K562 (cell line): ENCODE measurements at regions not wholly inside any gene's neighbourhood (a gene's known extent, or its start where the extent isn't known, plus 50 kb on each side); places are given as distances from the start of the nearest gene placed in this dataset.

Source experiments
- CCNT2 ChIP-seq: IDR thresholded peaks from 2 replicates; pipeline ENCODE4 v1.6.1; 2011; ENCODE audit warnings: borderline replicate concordance, low read depth, mild to moderate bottlenecking, moderate library complexity, mixed read lengths, low read length; ENCODE audit not compliant: insufficient read length; ENCODE audit errors: extremely low read depth
- POLR2H ChIP-seq: IDR thresholded peaks from 2 replicates; pipeline ENCODE4 v1.6.1; 2016; ENCODE audit warnings: missing genetic modification characterization, low read depth, mild to moderate bottlenecking, control low read depth, missing compliant biosample characterization, moderate library complexity
- TF ChIP-seq, protein P1 (sequence below): fragments of 200-600 bp; sonication (generic); IDR thresholded peaks from one replicate; pipeline ENCODE4 v1.6.1; 2012; ENCODE audit warnings: mild to moderate bottlenecking, low read depth, low read length, inconsistent platforms

DNA sequence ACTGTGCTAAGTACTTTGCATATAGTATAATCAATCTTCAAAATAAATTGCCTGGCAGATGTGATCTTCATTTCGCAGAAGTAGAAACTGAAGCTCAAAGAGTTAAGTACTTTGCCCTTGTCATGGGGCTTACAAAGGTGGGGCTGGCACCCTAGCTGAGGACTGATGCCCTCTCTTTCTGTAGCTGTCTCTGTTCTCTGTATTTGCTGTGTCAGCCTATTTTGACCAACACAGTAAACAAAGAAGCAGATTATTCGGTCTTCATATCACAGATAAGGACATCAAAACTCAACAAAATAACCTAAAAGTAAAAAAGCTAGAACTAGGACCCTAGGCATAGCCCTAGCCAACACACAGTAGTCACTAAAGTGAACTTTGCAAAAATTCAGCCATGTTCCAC, 570.5 kb upstream of the TENM3 start (continued):
- TF ChIP-seq, protein P1, sequence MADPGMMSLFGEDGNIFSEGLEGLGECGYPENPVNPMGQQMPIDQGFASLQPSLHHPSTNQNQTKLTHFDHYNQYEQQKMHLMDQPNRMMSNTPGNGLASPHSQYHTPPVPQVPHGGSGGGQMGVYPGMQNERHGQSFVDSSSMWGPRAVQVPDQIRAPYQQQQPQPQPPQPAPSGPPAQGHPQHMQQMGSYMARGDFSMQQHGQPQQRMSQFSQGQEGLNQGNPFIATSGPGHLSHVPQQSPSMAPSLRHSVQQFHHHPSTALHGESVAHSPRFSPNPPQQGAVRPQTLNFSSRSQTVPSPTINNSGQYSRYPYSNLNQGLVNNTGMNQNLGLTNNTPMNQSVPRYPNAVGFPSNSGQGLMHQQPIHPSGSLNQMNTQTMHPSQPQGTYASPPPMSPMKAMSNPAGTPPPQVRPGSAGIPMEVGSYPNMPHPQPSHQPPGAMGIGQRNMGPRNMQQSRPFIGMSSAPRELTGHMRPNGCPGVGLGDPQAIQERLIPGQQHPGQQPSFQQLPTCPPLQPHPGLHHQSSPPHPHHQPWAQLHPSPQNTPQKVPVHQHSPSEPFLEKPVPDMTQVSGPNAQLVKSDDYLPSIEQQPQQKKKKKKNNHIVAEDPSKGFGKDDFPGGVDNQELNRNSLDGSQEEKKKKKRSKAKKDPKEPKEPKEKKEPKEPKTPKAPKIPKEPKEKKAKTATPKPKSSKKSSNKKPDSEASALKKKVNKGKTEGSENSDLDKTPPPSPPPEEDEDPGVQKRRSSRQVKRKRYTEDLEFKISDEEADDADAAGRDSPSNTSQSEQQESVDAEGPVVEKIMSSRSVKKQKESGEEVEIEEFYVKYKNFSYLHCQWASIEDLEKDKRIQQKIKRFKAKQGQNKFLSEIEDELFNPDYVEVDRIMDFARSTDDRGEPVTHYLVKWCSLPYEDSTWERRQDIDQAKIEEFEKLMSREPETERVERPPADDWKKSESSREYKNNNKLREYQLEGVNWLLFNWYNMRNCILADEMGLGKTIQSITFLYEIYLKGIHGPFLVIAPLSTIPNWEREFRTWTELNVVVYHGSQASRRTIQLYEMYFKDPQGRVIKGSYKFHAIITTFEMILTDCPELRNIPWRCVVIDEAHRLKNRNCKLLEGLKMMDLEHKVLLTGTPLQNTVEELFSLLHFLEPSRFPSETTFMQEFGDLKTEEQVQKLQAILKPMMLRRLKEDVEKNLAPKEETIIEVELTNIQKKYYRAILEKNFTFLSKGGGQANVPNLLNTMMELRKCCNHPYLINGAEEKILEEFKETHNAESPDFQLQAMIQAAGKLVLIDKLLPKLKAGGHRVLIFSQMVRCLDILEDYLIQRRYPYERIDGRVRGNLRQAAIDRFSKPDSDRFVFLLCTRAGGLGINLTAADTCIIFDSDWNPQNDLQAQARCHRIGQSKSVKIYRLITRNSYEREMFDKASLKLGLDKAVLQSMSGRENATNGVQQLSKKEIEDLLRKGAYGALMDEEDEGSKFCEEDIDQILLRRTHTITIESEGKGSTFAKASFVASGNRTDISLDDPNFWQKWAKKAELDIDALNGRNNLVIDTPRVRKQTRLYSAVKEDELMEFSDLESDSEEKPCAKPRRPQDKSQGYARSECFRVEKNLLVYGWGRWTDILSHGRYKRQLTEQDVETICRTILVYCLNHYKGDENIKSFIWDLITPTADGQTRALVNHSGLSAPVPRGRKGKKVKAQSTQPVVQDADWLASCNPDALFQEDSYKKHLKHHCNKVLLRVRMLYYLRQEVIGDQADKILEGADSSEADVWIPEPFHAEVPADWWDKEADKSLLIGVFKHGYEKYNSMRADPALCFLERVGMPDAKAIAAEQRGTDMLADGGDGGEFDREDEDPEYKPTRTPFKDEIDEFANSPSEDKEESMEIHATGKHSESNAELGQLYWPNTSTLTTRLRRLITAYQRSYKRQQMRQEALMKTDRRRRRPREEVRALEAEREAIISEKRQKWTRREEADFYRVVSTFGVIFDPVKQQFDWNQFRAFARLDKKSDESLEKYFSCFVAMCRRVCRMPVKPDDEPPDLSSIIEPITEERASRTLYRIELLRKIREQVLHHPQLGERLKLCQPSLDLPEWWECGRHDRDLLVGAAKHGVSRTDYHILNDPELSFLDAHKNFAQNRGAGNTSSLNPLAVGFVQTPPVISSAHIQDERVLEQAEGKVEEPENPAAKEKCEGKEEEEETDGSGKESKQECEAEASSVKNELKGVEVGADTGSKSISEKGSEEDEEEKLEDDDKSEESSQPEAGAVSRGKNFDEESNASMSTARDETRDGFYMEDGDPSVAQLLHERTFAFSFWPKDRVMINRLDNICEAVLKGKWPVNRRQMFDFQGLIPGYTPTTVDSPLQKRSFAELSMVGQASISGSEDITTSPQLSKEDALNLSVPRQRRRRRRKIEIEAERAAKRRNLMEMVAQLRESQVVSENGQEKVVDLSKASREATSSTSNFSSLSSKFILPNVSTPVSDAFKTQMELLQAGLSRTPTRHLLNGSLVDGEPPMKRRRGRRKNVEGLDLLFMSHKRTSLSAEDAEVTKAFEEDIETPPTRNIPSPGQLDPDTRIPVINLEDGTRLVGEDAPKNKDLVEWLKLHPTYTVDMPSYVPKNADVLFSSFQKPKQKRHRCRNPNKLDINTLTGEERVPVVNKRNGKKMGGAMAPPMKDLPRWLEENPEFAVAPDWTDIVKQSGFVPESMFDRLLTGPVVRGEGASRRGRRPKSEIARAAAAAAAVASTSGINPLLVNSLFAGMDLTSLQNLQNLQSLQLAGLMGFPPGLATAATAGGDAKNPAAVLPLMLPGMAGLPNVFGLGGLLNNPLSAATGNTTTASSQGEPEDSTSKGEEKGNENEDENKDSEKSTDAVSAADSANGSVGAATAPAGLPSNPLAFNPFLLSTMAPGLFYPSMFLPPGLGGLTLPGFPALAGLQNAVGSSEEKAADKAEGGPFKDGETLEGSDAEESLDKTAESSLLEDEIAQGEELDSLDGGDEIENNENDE = no peak
- TF ChIP-seq POLR2H (tag) = no peak
- no peak for TF ChIP-seq CCNT2
